WTC11 (cell line): ENCODE measurements at regions not wholly inside any gene's neighbourhood (a gene's known extent, or its start where the extent isn't known, plus 50 kb on each side); places are given as distances from the start of the nearest gene placed in this dataset.

Experiments
- ATAC-seq: fragments of 200-7000 bp; cut with Tn5 transposase; 2 replicates; pipeline ENCODE4 v1.10.0; 2021; ENCODE audit warnings: mild to moderate bottlenecking, moderate library complexity
- CTCF ChIA-PET: fragments of 300-600 bp; sonication (Branson Sonifier 250); formaldehyde crosslinking; loops from one replicate; lab custom pipeline; 2021; ENCODE audit warnings: antibody characterized with exemption; lab: Charles Lee
- POLR2A ChIA-PET: fragments of 350-600 bp; sonication (Branson Sonifier 250); formaldehyde crosslinking; loops from one replicate; lab custom pipeline; 2021; ENCODE audit warnings: antibody characterized with exemption; lab: Charles Lee
- DNase-seq: peaks from one replicate; pipeline ENCODE4 v3.0.0; 2021; ENCODE audit warnings: low spot score
- H3K27ac Mint-ChIP-seq: 2 replicates; pipeline ENCODE4 v1.8.0; 2021; ENCODE audit warnings: mixed read lengths
- H3K27me3 Mint-ChIP-seq: 2 replicates; pipeline ENCODE4 v1.8.0; 2021; ENCODE audit warnings: low read depth, mild to moderate bottlenecking, moderate library complexity, mixed read lengths
- H3K36me3 Mint-ChIP-seq: 2 replicates; pipeline ENCODE4 v1.8.0; 2021; ENCODE audit warnings: mixed read lengths
- H3K4me1 Mint-ChIP-seq: 2 replicates; pipeline ENCODE4 v1.8.0; 2022; ENCODE audit warnings: mixed read lengths
- H3K4me3 Mint-ChIP-seq: 2 replicates; pipeline ENCODE4 v1.8.0; 2021; ENCODE audit warnings: mild to moderate bottlenecking, moderate library complexity, mixed read lengths
- H3K9me3 Mint-ChIP-seq: 2 replicates; pipeline ENCODE4 v1.8.0; 2021; ENCODE audit warnings: mixed read lengths
- CREM ChIP-seq: sonication (generic); formaldehyde crosslinking; IDR thresholded peaks from 2 replicates; pipeline ENCODE4 v1.8.1; 2022; ENCODE audit warnings: mild to moderate bottlenecking, missing genetic modification reagents, moderate library complexity
- ELF4 ChIP-seq: sonication (generic); formaldehyde crosslinking; IDR thresholded peaks from 2 replicates; pipeline ENCODE4 v1.8.1; 2022; ENCODE audit warnings: low read depth, mild to moderate bottlenecking, moderate library complexity, missing genetic modification reagents
- ETV6 ChIP-seq: sonication (generic); formaldehyde crosslinking; IDR thresholded peaks from 2 replicates; pipeline ENCODE4 v1.8.1; 2022; ENCODE audit warnings: mild to moderate bottlenecking, missing genetic modification reagents
- KAT7 ChIP-seq: sonication (generic); formaldehyde crosslinking; IDR thresholded peaks from 2 replicates; pipeline ENCODE4 v1.8.1; 2023; ENCODE audit warnings: missing genetic modification reagents, mild to moderate bottlenecking, borderline replicate concordance
- NFE2L1 ChIP-seq: sonication (generic); formaldehyde crosslinking; IDR thresholded peaks from 2 replicates; pipeline ENCODE4 v1.8.1; 2023; ENCODE audit warnings: missing genetic modification reagents
- NR1H2 ChIP-seq: sonication (generic); formaldehyde crosslinking; IDR thresholded peaks from 2 replicates; pipeline ENCODE4 v1.9.0; 2021; ENCODE audit warnings: mild to moderate bottlenecking, moderate library complexity, missing genetic modification reagents
- OVOL2 ChIP-seq: fragments of 250-450 bp; sonication (Bioruptor Pico); IDR thresholded peaks from 2 replicates; pipeline ENCODE4 v1.9.0; 2021; ENCODE audit warnings: mild to moderate bottlenecking, borderline replicate concordance
- ZNF219 ChIP-seq: sonication (generic); formaldehyde crosslinking; IDR thresholded peaks from 2 replicates; pipeline ENCODE4 v1.8.0; 2023; ENCODE audit warnings: missing genetic modification reagents, mild to moderate bottlenecking, borderline replicate concordance
- ZNF263 ChIP-seq: sonication (generic); formaldehyde crosslinking; IDR thresholded peaks from 2 replicates; pipeline ENCODE4 v1.8.1; 2022; ENCODE audit warnings: low read depth, mild to moderate bottlenecking, moderate library complexity, missing genetic modification reagents
- ZNF423 ChIP-seq: fragments of 250-450 bp; sonication (Bioruptor Pico); IDR thresholded peaks from 2 replicates; pipeline ENCODE4 v2.1.2; 2022; ENCODE audit warnings: mild to moderate bottlenecking, moderate library complexity
- TF ChIP-seq, protein P1 (sequence below): sonication (generic); formaldehyde crosslinking; IDR thresholded peaks from 2 replicates; pipeline ENCODE4 v1.8.0; 2022; ENCODE audit warnings: mild to moderate bottlenecking, missing genetic modification reagents
- TF ChIP-seq, protein P2 (sequence below): sonication (generic); formaldehyde crosslinking; IDR thresholded peaks from 2 replicates; pipeline ENCODE4 v1.8.1; 2023; ENCODE audit warnings: mild to moderate bottlenecking, missing genetic modification reagents
- TF ChIP-seq, protein P3 (sequence below): sonication (generic); formaldehyde crosslinking; IDR thresholded peaks from 2 replicates; pipeline ENCODE4 v1.8.1; 2022; ENCODE audit warnings: missing genetic modification reagents, borderline replicate concordance
- TF ChIP-seq, protein P4 (sequence below): fragments of 200-600 bp; IDR thresholded peaks from 2 replicates; pipeline ENCODE4 v1.8.0; 2022; ENCODE audit warnings: antibody characterized with exemption
- TF ChIP-seq, protein P5 (sequence below): sonication (generic); formaldehyde crosslinking; IDR thresholded peaks from 2 replicates; pipeline ENCODE4 v1.8.0; 2022; ENCODE audit warnings: mild to moderate bottlenecking, missing genetic modification reagents

DNA sequence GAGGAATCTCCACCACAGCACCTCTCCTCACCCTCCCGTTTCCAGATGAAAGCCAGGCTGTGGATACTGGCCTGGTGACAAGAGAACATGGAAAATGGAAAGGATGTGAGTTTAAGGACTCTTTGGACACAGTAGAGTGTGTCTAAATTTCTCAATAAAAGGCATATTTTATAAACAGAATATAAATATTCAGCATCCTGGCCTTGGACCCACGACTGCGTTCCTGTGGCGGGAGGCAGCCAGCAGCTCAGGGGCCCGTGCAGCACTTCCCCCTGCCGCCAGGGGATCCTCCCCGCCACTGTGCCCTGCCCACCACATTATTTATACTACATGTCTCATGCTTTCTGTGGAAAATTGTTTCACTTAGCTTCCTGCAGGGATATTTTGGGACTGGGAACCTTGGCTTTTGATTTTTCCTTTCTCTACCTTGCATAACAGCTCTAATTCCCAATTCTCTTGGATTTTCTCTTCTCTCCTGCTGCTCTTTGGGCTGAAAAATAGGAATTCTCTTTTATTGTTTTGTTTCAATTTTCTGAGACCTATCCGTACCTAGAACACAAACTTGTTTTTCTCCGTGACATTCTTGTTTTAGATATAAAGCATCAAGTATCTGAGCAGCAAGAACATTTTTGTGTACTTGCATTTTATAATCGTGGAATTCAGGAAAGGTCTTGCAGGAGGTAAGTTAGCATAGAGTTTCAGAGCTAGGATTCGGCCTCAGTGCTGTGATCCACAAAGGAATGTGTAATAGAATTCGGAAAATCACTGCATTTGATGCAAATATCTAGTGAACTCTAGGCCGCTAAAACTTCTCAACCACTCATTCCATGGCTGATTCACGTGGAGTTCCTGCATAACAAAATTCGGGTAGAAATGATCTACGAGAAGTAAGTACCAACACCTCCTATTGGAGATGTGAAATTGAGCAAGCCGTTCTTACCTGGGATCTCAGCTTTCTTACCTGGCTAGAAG, 107.7 kb upstream of the SPATA13 start:
- CTCF ChIA-PET: interaction anchor here (0.6 to 3.8 kb wide), 49 partner anchors 9 to 216 kb away, joined by 3 to 50 read pairs (median 4); partner anchors contain the start of gene SPATA13
- H3K27ac Mint-ChIP-seq: peak overlapping the region; percentile 75
- ATAC-seq: peak; percentile 7; the same call in 1 of the 2 replicates

DNA sequence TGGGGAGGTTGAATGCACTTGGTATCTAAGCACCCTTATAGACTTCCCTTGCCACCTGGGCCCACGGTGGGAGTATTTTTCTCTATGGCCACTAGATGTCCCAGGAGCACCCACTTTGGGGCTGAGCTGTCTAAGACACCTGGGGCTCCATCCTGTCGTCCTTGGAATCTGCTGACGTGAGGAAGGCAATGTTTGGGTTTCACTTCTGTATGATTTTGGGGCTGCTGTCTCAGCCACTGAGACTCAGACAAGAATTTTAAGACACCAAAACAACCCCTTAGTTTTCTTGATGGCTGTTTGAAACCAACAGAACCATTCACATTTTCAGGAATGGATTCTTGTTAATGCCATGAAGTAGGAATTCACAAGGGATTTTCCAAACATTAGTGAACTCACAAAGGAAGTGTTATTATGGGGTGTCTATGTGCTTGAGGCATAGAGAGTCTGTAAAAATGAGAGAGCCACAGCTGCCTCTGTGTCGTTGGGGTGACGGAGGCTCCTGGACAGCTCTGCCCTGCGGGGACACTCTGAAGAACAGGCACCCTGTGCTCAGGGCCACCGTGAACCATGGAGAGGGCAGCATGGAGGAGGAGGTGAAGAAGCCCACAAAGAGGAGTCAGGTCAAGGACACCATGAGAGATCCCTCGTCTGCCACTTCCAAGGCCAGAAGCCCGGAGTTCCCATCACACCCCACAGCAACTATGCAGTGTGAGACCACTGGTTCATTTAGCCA, 106.8 kb upstream of the SPATA13 start:
- Mint-ChIP-seq H3K27ac (peak overlapping the region; percentile 75; the same call in 1 of the 2 replicates), H3K36me3 (no peaks in the 10 kb centered on the region)
- CTCF ChIA-PET: interaction anchor here (0.6 to 3.8 kb wide), 48 partner anchors 8 to 566 kb away, joined by 3 to 50 read pairs (median 4); partner anchors contain the start of gene SPATA13

More for the DNA sequence above, 107.7 kb upstream of the SPATA13 start:
- Mint-ChIP-seq H3K4me3 (peak overlapping the region; percentile 2), H3K27me3 (no peaks in the 10 kb centered on the region), H3K9me3 (no peaks in the 10 kb centered on the region), H3K36me3 (no peaks in the 10 kb centered on the region), H3K4me1 (peaks cover 30% of the 10 kb centered on the region)
- TF ChIP-seq, protein P1, sequence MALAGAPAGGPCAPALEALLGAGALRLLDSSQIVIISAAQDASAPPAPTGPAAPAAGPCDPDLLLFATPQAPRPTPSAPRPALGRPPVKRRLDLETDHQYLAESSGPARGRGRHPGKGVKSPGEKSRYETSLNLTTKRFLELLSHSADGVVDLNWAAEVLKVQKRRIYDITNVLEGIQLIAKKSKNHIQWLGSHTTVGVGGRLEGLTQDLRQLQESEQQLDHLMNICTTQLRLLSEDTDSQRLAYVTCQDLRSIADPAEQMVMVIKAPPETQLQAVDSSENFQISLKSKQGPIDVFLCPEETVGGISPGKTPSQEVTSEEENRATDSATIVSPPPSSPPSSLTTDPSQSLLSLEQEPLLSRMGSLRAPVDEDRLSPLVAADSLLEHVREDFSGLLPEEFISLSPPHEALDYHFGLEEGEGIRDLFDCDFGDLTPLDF (CRISPR knock-in tag): no peak
- POLR2A ChIA-PET: interaction anchor here (0.8 kb wide), 1 partner anchor 108 kb away, joined by 4 read pairs; the partner anchor contains the start of gene SPATA13
- no peak for DNase-seq

DNA sequence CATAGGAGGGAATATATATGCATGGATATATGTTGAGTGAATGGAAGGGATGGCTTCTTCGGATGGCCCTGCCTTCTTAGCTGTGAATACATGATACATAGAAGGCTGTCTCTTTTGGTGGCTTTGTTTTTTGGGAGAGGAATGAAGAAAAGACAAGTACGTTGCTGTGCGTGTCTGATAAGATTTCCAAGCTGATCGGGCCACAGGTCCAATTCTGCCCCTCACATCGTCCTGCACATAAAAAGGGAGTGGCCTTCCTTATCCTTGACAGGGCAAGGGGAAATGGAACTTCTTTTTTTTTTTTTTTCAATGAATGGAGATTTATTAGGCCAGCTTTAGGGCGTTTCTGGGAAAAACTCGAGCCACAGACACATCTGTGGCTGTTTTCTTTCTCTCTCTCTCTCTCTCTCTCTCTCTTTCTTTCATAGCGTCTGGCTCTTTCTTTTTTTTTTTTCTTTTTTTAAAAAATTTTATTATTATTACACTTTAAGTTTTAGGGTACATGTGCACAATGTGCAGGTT, 103.8 kb upstream of the SPATA13 start:
- ATAC-seq (no peak), DNase-seq (no peak)
- H3K4me3 Mint-ChIP-seq: no peak overlapping the region
- POLR2A ChIA-PET: interaction anchor here (0.7 kb wide), 1 partner anchor 159 kb away, joined by 4 read pairs; no protein-coding TSS in a partner anchor
- H3K9me3 Mint-ChIP-seq: peaks cover 4% of the 10 kb centered on the region; the same call in 1 of the 2 replicates
- H3K36me3 Mint-ChIP-seq: no peaks in the 10 kb centered on the region
- no peaks in the 10 kb centered on the region for H3K27me3 Mint-ChIP-seq
- CTCF ChIA-PET: interaction anchor here (0.6 to 0.7 kb wide), 2 partner anchors 161 to 1025 kb away, joined by 3 to 4 read pairs; no protein-coding TSS in a partner anchor
- no peak overlapping the region for H3K27ac Mint-ChIP-seq
- peaks cover 27% of the 10 kb centered on the region for H3K4me1 Mint-ChIP-seq
- no peak for TF ChIP-seq ELF4 (CRISPR knock-in tag)
- no peak for TF ChIP-seq ZNF219 (CRISPR knock-in tag)
- no peak for TF ChIP-seq CREM
- no peak for TF ChIP-seq NR1H2 (CRISPR knock-in tag)
- TF ChIP-seq ZNF263 (CRISPR knock-in tag): no peak
- TF ChIP-seq ETV6 (CRISPR knock-in tag): no peak
- TF ChIP-seq, protein P2, sequence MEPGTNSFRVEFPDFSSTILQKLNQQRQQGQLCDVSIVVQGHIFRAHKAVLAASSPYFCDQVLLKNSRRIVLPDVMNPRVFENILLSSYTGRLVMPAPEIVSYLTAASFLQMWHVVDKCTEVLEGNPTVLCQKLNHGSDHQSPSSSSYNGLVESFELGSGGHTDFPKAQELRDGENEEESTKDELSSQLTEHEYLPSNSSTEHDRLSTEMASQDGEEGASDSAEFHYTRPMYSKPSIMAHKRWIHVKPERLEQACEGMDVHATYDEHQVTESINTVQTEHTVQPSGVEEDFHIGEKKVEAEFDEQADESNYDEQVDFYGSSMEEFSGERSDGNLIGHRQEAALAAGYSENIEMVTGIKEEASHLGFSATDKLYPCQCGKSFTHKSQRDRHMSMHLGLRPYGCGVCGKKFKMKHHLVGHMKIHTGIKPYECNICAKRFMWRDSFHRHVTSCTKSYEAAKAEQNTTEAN: no peak
- TF ChIP-seq KAT7 (CRISPR knock-in tag): no peak
- no peak for TF ChIP-seq NFE2L1 (CRISPR knock-in tag)
- TF ChIP-seq, protein P3, sequence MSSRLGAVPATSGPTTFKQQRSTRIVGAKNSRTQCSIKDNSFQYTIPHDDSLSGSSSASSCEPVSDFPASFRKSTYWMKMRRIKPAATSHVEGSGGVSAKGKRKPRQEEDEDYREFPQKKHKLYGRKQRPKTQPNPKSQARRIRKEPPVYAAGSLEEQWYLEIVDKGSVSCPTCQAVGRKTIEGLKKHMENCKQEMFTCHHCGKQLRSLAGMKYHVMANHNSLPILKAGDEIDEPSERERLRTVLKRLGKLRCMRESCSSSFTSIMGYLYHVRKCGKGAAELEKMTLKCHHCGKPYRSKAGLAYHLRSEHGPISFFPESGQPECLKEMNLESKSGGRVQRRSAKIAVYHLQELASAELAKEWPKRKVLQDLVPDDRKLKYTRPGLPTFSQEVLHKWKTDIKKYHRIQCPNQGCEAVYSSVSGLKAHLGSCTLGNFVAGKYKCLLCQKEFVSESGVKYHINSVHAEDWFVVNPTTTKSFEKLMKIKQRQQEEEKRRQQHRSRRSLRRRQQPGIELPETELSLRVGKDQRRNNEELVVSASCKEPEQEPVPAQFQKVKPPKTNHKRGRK: no peak
- no peak for TF ChIP-seq ZNF423 (CRISPR knock-in tag)
- TF ChIP-seq OVOL2 (CRISPR knock-in tag): no peak

More for the DNA sequence above, 106.8 kb upstream of the SPATA13 start:
- peak; percentile 73 for DNase-seq
- ATAC-seq: peak; percentile 96
- TF ChIP-seq, protein P4, sequence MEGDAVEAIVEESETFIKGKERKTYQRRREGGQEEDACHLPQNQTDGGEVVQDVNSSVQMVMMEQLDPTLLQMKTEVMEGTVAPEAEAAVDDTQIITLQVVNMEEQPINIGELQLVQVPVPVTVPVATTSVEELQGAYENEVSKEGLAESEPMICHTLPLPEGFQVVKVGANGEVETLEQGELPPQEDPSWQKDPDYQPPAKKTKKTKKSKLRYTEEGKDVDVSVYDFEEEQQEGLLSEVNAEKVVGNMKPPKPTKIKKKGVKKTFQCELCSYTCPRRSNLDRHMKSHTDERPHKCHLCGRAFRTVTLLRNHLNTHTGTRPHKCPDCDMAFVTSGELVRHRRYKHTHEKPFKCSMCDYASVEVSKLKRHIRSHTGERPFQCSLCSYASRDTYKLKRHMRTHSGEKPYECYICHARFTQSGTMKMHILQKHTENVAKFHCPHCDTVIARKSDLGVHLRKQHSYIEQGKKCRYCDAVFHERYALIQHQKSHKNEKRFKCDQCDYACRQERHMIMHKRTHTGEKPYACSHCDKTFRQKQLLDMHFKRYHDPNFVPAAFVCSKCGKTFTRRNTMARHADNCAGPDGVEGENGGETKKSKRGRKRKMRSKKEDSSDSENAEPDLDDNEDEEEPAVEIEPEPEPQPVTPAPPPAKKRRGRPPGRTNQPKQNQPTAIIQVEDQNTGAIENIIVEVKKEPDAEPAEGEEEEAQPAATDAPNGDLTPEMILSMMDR: peak; percentile 53
- peak; percentile 55; the same call in 1 of the 2 replicates for TF ChIP-seq ZNF423 (CRISPR knock-in tag)
- TF ChIP-seq, protein P5, sequence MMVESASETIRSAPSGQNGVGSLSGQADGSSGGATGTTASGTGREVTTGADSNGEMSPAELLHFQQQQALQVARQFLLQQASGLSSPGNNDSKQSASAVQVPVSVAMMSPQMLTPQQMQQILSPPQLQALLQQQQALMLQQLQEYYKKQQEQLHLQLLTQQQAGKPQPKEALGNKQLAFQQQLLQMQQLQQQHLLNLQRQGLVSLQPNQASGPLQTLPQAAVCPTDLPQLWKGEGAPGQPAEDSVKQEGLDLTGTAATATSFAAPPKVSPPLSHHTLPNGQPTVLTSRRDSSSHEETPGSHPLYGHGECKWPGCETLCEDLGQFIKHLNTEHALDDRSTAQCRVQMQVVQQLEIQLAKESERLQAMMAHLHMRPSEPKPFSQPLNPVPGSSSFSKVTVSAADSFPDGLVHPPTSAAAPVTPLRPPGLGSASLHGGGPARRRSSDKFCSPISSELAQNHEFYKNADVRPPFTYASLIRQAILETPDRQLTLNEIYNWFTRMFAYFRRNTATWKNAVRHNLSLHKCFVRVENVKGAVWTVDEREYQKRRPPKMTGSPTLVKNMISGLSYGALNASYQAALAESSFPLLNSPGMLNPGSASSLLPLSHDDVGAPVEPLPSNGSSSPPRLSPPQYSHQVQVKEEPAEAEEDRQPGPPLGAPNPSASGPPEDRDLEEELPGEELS (CRISPR knock-in tag): no peak
- H3K9me3 Mint-ChIP-seq: no peaks in the 10 kb centered on the region
- H3K27me3 Mint-ChIP-seq: no peaks in the 10 kb centered on the region
- 0 out of 2 replicates have a peak overlapping the region, but pooled peaks have one; percentile 2 for H3K4me3 Mint-ChIP-seq
- peaks cover 28% of the 10 kb centered on the region for H3K4me1 Mint-ChIP-seq
- POLR2A ChIA-PET: interaction anchor here (0.8 kb wide), 1 partner anchor 107 kb away, joined by 4 read pairs; the partner anchor contains the start of gene SPATA13
